GM12872 (cell line): ENCODE measurements at regions not wholly inside any gene's neighbourhood (a gene's known extent, or its start where the extent isn't known, plus 50 kb on each side); places are given as distances from the start of the nearest gene placed in this dataset.

ENCODE experiments used
- CTCF ChIP-seq: IDR thresholded peaks from 3 replicates; pipeline ENCODE4 v1.5.1; 2011; ENCODE audit warnings: low read depth, mild to moderate bottlenecking, low read length, moderate library complexity; ENCODE audit not compliant: insufficient read depth

- no peak for TF ChIP-seq CTCF
Observed at GRCh38 chr6:84360039-84360438, 132.6 kb upstream of the CEP162 start.

GRCh38 chr6:84358581-84358980 lies 131.1 kb upstream of the CEP162 start:
- no peak for TF ChIP-seq CTCF

- no peak for TF ChIP-seq CTCF
Observed at GRCh38 chr6:84357631-84358030, 130.2 kb upstream of the CEP162 start.

- TF ChIP-seq CTCF: no peak
Observed at GRCh38 chr6:84356907-84357306, 129.5 kb upstream of the CEP162 start.

- TF ChIP-seq CTCF: no peak
Observed at GRCh38 chr6:84353459-84354423, 126.3 kb upstream of the CEP162 start.

GRCh38 chr6:84350397-84350796 lies 123.0 kb upstream of the CEP162 start:
- TF ChIP-seq CTCF: no peak

- TF ChIP-seq CTCF: no peak
Observed at GRCh38 chr6:84349542-84349941, 122.1 kb upstream of the CEP162 start.
